GM12874 (cell line): ENCODE measurements at regions not wholly inside any gene's neighbourhood (a gene's known extent, or its start where the extent isn't known, plus 50 kb on each side); places are given as distances from the start of the nearest gene placed in this dataset.

ENCODE experiments used
- TF ChIP-seq, protein P1 (sequence below): IDR thresholded peaks from 2 replicates; pipeline ENCODE4 v1.5.1; 2011; ENCODE audit warnings: low read depth, mild to moderate bottlenecking, control low read depth, low read length, moderate library complexity; ENCODE audit not compliant: insufficient read depth

DNA sequence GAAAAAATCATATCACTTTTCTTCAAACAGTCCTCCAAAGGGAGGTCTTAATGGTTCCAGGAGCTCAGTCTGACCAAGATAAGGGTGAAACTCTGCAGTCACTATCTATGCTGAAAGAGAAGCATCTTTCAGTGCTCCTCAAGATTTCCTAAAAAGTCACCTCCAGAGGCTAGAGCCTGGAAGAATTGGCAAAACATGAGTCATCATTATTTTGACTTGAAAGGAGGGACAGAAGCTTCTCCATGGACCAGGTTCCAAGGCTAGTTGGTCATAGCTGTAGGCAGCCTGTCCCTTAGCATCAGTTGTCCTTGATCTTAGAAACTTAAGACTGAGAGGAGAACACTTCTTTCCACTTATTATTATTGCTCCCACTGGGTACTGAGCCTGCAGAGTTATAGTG is 219.0 kb upstream of the ASIC2 start:
- TF ChIP-seq, protein P1, sequence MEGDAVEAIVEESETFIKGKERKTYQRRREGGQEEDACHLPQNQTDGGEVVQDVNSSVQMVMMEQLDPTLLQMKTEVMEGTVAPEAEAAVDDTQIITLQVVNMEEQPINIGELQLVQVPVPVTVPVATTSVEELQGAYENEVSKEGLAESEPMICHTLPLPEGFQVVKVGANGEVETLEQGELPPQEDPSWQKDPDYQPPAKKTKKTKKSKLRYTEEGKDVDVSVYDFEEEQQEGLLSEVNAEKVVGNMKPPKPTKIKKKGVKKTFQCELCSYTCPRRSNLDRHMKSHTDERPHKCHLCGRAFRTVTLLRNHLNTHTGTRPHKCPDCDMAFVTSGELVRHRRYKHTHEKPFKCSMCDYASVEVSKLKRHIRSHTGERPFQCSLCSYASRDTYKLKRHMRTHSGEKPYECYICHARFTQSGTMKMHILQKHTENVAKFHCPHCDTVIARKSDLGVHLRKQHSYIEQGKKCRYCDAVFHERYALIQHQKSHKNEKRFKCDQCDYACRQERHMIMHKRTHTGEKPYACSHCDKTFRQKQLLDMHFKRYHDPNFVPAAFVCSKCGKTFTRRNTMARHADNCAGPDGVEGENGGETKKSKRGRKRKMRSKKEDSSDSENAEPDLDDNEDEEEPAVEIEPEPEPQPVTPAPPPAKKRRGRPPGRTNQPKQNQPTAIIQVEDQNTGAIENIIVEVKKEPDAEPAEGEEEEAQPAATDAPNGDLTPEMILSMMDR, result no peak

DNA sequence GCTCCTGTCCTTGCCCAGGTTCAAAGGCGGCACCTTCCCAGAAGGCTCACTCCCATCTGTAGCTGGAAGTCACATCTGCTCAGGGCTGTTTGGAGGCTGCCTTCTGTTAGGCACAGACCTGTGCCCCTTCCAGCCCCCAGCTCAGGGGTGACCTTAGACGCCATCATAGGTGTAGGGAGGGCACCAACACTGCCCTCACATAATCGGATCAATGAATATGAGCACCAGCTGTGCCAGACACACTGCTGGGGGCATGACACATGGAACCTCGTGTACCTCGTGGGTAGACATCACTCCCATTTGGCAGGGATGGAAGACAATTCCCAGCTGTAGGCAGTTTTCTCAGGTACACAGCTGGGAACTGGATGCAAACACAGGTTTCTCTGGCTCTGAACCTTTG is 220.7 kb upstream of the ASIC2 start:
- TF ChIP-seq, protein P1, result no peak

DNA sequence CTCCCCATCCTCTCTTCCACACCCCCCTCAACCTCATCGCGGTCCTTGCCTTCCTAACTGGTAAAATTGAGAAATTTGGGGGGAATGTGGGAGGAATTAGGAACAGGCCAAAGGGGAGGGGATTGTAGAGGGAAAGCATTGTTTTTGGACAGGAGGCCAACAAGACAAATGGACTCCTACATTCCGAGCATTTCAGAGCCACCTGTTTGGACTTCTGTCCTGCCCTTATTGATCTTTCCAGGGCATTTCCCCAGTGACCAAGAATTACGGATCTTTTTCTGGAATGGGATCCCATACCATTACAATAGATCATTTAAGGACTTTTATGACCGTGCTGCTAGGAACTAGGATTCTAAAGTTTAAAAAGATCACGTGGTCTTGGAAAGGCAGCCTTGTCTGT is 221.3 kb upstream of the ASIC2 start:
- TF ChIP-seq, protein P1, result no peak

DNA sequence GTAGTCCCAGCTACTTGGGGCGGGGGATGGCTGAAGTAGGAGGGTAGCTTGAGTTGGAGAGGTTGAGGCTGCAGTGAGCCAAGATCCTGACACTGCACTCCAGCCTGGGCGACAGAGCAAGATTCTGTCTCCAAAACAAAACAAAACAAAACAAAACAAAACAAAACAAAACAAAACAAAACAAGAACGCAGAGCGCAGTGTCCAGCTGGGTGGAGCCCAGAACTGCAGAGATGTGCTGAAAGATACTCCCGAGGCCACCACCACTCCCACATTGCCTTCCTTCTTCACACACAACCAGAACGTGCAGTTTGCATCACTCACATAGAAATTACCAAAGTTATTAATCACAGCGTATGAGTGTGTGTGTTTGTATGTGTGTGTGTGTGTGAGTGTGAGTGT is 222.9 kb upstream of the ASIC2 start:
- TF ChIP-seq, protein P1, result no peak

DNA sequence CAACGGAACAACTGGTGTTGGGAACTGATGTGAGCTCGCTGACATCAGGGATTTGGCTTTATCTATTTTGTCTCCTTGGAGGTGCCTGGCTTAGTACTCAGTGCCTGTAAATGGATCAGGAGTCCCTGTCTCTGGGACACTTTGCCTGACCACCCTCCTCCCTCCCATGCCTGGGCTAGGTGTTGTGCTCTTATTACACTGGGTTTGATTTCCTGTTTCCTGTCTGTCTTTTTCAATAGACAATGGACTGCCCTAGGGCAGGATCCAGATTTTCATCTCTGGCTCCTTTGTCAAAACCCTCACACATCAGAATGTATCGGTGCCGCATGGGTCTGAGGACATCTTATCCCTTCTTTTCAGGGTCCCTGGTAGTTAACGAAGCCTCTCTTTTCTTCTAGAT is 223.6 kb upstream of the ASIC2 start:
- TF ChIP-seq, protein P1, result no peak

DNA sequence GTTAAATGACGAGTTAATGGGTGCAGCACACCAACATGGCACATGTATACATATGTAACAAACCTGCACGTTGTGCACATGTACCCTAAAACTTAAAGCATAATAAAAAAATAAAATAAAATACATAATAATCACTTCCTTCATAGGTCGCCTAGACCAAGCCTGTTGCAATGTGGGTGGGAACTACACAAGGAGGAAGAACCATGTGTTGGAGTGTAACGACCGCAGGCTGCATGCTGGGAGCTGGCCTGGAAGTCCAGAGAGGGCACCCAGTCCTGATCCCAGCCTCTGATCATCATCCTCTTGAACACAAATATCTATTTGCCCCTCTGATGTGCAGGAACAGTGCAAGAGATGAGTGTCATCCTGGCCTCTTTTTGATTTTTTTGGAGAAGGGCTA is 224.7 kb upstream of the ASIC2 start:
- TF ChIP-seq, protein P1, result no peak

DNA sequence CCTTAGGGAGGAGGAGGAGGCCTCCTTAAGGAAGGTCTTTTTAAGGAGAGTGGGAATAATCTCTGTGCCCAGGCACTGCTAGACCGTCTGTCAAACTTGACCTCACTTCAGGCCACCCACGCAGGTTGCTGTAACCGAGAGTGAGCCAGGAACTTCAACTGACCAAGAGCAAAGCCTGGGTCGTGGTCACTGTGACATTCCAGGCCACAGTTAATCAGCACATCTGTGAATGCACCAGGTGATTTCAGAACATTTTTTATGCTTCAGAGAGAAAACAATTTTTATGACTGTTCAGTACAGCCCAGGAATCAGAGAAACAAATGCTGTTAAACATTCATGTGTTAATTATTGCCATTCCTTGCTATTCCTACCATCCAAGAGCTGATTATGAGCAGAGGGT is 226.6 kb upstream of the ASIC2 start:
- TF ChIP-seq, protein P1, result no peak
